ENCODE measurements at regions not wholly inside any gene's neighbourhood (a gene's known extent, or its start where the extent isn't known, plus 50 kb on each side); places are given as distances from the start of the nearest gene placed in this dataset.
"Not testable (repeated sequence)": the region's sequence is repeated elsewhere in the genome, so short reads cannot be mapped to it uniquely, and the experiment has no call there.

GRCh38 chr6:115766745-115767462, 293.8 kb downstream of the FRK start:
- DNase-seq: no peak
- Histone ChIP-seq H3K27me3 (ENCODE audit: control insufficient read depth, insufficient read depth, low read length) (no peaks in the 10 kb centered on the region), H3K36me3 (ENCODE audit: control insufficient read depth, insufficient read depth, low read length) (no peaks in the 10 kb centered on the region), H3K4me1 (ENCODE audit: control insufficient read depth, insufficient read depth, low read length) (no peaks in the 10 kb centered on the region), H3K9me3 (ENCODE audit: control insufficient read depth, low read depth, low read length) (no peaks in the 10 kb centered on the region), H3K4me3 (ENCODE audit: low read length) (no peak overlapping the region), H3K27ac (ENCODE audit: low read length) (no peak overlapping the region)
- 100% methylated on average over 1 of the region's 5 CpGs for WGBS (ENCODE audit: insufficient coverage, low lambda C conversion rate)

GRCh38 chr6:115765966-115766365, 294.7 kb downstream of the FRK start:
- no peaks in the 10 kb centered on the region for H3K36me3 ChIP-seq (ENCODE audit: control insufficient read depth, insufficient read depth, low read length)
- H3K27ac ChIP-seq (ENCODE audit: low read length): no peak overlapping the region
- no CpG with 5 or more reads among the region's 4 CpGs for WGBS (ENCODE audit: insufficient coverage, low lambda C conversion rate)
- no peak overlapping the region for H3K4me3 ChIP-seq (ENCODE audit: low read length)
- no peaks in the 10 kb centered on the region for H3K9me3 ChIP-seq (ENCODE audit: control insufficient read depth, low read depth, low read length)
- DNase-seq: no peak
- H3K27me3 ChIP-seq (ENCODE audit: control insufficient read depth, insufficient read depth, low read length): no peaks in the 10 kb centered on the region
- no peaks in the 10 kb centered on the region for H3K4me1 ChIP-seq (ENCODE audit: control insufficient read depth, insufficient read depth, low read length)

GRCh38 chr6:115759051-115759450, 301.6 kb downstream of the FRK start:
- H3K27ac ChIP-seq (ENCODE audit: low read length): no peak overlapping the region
- no peaks in the 10 kb centered on the region for H3K4me1 ChIP-seq (ENCODE audit: control insufficient read depth, insufficient read depth, low read length)
- 80% methylated on average over 1 of the region's 3 CpGs for WGBS (ENCODE audit: insufficient coverage, low lambda C conversion rate)
- no peaks in the 10 kb centered on the region for H3K36me3 ChIP-seq (ENCODE audit: control insufficient read depth, insufficient read depth, low read length)
- H3K9me3 ChIP-seq (ENCODE audit: control insufficient read depth, low read depth, low read length): no peaks in the 10 kb centered on the region
- no peak for DNase-seq
- no peak overlapping the region for H3K4me3 ChIP-seq (ENCODE audit: low read length)
- H3K27me3 ChIP-seq (ENCODE audit: control insufficient read depth, insufficient read depth, low read length): no peaks in the 10 kb centered on the region

GRCh38 chr6:115753446-115753845, 307.2 kb downstream of the FRK start:
- Histone ChIP-seq H3K4me3 (ENCODE audit: low read length) (no peak overlapping the region), H3K4me1 (ENCODE audit: control insufficient read depth, insufficient read depth, low read length) (no peaks in the 10 kb centered on the region), H3K27me3 (ENCODE audit: control insufficient read depth, insufficient read depth, low read length) (no peaks in the 10 kb centered on the region), H3K36me3 (ENCODE audit: control insufficient read depth, insufficient read depth, low read length) (no peaks in the 10 kb centered on the region), H3K9me3 (ENCODE audit: control insufficient read depth, low read depth, low read length) (no peaks in the 10 kb centered on the region), H3K27ac (ENCODE audit: low read length) (no peak overlapping the region)
- no peak for DNase-seq
- WGBS (ENCODE audit: insufficient coverage, low lambda C conversion rate): no CpG with 5 or more reads among the region's 1 CpG

- H3K4me3 ChIP-seq (ENCODE audit: low read length): no peak overlapping the region
- no CpG with 5 or more reads among the region's 5 CpGs for WGBS (ENCODE audit: insufficient coverage, low lambda C conversion rate)
- no peaks in the 10 kb centered on the region for H3K36me3 ChIP-seq (ENCODE audit: control insufficient read depth, insufficient read depth, low read length)
- DNase-seq: no peak
- no peaks in the 10 kb centered on the region for H3K4me1 ChIP-seq (ENCODE audit: control insufficient read depth, insufficient read depth, low read length)
- H3K9me3 ChIP-seq (ENCODE audit: control insufficient read depth, low read depth, low read length): no peaks in the 10 kb centered on the region
- H3K27me3 ChIP-seq (ENCODE audit: control insufficient read depth, insufficient read depth, low read length): no peaks in the 10 kb centered on the region
- no peak overlapping the region for H3K27ac ChIP-seq (ENCODE audit: low read length)
These were observed 309.7 kb downstream of the FRK start for GRCh38 chr6:115750946-115751345.

- no peak for DNase-seq
- Histone ChIP-seq H3K27ac (ENCODE audit: low read length) (no peak overlapping the region), H3K4me3 (ENCODE audit: low read length) (no peak overlapping the region), H3K36me3 (ENCODE audit: control insufficient read depth, insufficient read depth, low read length) (no peaks in the 10 kb centered on the region), H3K4me1 (ENCODE audit: control insufficient read depth, insufficient read depth, low read length) (no peaks in the 10 kb centered on the region), H3K9me3 (ENCODE audit: control insufficient read depth, low read depth, low read length) (no peaks in the 10 kb centered on the region), H3K27me3 (ENCODE audit: control insufficient read depth, insufficient read depth, low read length) (no peaks in the 10 kb centered on the region)
- no CpG with 5 or more reads among the region's 1 CpG for WGBS (ENCODE audit: insufficient coverage, low lambda C conversion rate)
These were observed 310.4 kb downstream of the FRK start for GRCh38 chr6:115750292-115750691.

GRCh38 chr6:115747719-115748118, 313.0 kb downstream of the FRK start:
- no peaks in the 10 kb centered on the region for H3K27me3 ChIP-seq (ENCODE audit: control insufficient read depth, insufficient read depth, low read length)
- DNase-seq: no peak
- no peak overlapping the region for H3K27ac ChIP-seq (ENCODE audit: low read length)
- H3K4me3 ChIP-seq (ENCODE audit: low read length): no peak overlapping the region
- no peaks in the 10 kb centered on the region for H3K9me3 ChIP-seq (ENCODE audit: control insufficient read depth, low read depth, low read length)
- no CpG with 5 or more reads among the region's 1 CpG for WGBS (ENCODE audit: insufficient coverage, low lambda C conversion rate)
- H3K4me1 ChIP-seq (ENCODE audit: control insufficient read depth, insufficient read depth, low read length): no peaks in the 10 kb centered on the region
- H3K36me3 ChIP-seq (ENCODE audit: control insufficient read depth, insufficient read depth, low read length): no peaks in the 10 kb centered on the region

- WGBS (ENCODE audit: insufficient coverage, low lambda C conversion rate): 100% methylated on average over 1 of the region's 3 CpGs
- DNase-seq; H3K27me3 ChIP-seq (ENCODE audit: control insufficient read depth, insufficient read depth, low read length): not testable (repeated sequence)
These were observed 314.1 kb downstream of the FRK start for GRCh38 chr6:115746583-115746982.

GRCh38 chr6:115740907-115741306, 319.8 kb downstream of the FRK start:
- no peak for DNase-seq
- H3K9me3 ChIP-seq (ENCODE audit: control insufficient read depth, low read depth, low read length): no peaks in the 10 kb centered on the region
- WGBS (ENCODE audit: insufficient coverage, low lambda C conversion rate): no CpG with 5 or more reads among the region's 1 CpG

More at GRCh38 chr6:115746583-115746982, 314.1 kb downstream of the FRK start:
- not testable (repeated sequence) for H3K4me1 ChIP-seq (ENCODE audit: control insufficient read depth, insufficient read depth, low read length); H3K9me3 ChIP-seq (ENCODE audit: control insufficient read depth, low read depth, low read length); H3K4me3 ChIP-seq (ENCODE audit: low read length); H3K27ac ChIP-seq (ENCODE audit: low read length); H3K36me3 ChIP-seq (ENCODE audit: control insufficient read depth, insufficient read depth, low read length)

GRCh38 chr6:115735610-115736009, 325.1 kb downstream of the FRK start:
- Histone ChIP-seq H3K27me3 (ENCODE audit: control insufficient read depth, insufficient read depth, low read length) (no peaks in the 10 kb centered on the region), H3K4me1 (ENCODE audit: control insufficient read depth, insufficient read depth, low read length) (no peaks in the 10 kb centered on the region), H3K4me3 (ENCODE audit: low read length) (no peak overlapping the region), H3K36me3 (ENCODE audit: control insufficient read depth, insufficient read depth, low read length) (no peaks in the 10 kb centered on the region), H3K27ac (ENCODE audit: low read length) (no peak overlapping the region), H3K9me3 (ENCODE audit: control insufficient read depth, low read depth, low read length) (no peaks in the 10 kb centered on the region)
- 100% methylated on average over 1 of the region's 5 CpGs for WGBS (ENCODE audit: insufficient coverage, low lambda C conversion rate)
- no peak for DNase-seq

More at GRCh38 chr6:115740907-115741306, 319.8 kb downstream of the FRK start:
- Histone ChIP-seq H3K27ac (ENCODE audit: low read length) (no peak overlapping the region), H3K4me3 (ENCODE audit: low read length) (no peak overlapping the region), H3K36me3 (ENCODE audit: control insufficient read depth, insufficient read depth, low read length) (no peaks in the 10 kb centered on the region), H3K27me3 (ENCODE audit: control insufficient read depth, insufficient read depth, low read length) (no peaks in the 10 kb centered on the region), H3K4me1 (ENCODE audit: control insufficient read depth, insufficient read depth, low read length) (no peaks in the 10 kb centered on the region)

GRCh38 chr6:115733426-115733825, 327.3 kb downstream of the FRK start:
- no peak overlapping the region for H3K4me3 ChIP-seq (ENCODE audit: low read length)
- no peak for DNase-seq
- H3K36me3 ChIP-seq (ENCODE audit: control insufficient read depth, insufficient read depth, low read length): no peaks in the 10 kb centered on the region
- no peaks in the 10 kb centered on the region for H3K9me3 ChIP-seq (ENCODE audit: control insufficient read depth, low read depth, low read length)
- H3K4me1 ChIP-seq (ENCODE audit: control insufficient read depth, insufficient read depth, low read length): no peaks in the 10 kb centered on the region
- no peak overlapping the region for H3K27ac ChIP-seq (ENCODE audit: low read length)
- H3K27me3 ChIP-seq (ENCODE audit: control insufficient read depth, insufficient read depth, low read length): no peaks in the 10 kb centered on the region
